GM18873 (cell line): ENCODE measurements at regions not wholly inside any gene's neighbourhood (a gene's known extent, or its start where the extent isn't known, plus 50 kb on each side); places are given as distances from the start of the nearest gene placed in this dataset.

Source experiments
- ATAC-seq: cut with Tn5 transposase; IDR thresholded peaks from one replicate; pipeline ENCODE4 v1.9.1; 2021; ENCODE audit warnings: mild to moderate bottlenecking, moderate library complexity, moderate number of reproducible peaks; ENCODE audit not compliant: unreplicated experiment, low FRiP score

DNA sequence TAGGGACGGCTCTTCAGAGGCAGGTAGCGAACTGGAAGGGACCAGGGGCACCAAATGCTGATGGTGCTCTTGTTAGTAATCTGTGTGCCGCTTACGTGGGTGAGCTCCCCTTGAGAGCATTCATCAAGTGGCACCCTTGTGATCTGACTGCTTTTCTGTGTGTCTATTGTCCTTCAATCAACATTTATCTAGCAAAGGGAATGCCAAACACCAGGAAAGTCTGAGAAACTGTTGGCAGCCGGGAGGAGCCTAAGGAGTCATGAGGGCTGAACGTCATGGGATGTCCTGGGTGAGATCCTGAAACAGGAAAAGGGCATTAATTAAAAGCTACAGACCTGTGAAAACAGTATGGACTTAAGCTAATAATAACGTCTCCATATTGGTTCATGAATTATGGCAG, 733.1 kb downstream of the TYW1 start:
- ATAC-seq, result no peak

- ATAC-seq, result no peak
Observed at GRCh38 chr7:67731704-67732103, 735.1 kb downstream of the TYW1 start.

- ATAC-seq, result no peak
Observed at GRCh38 chr7:67732898-67733297, 736.3 kb downstream of the TYW1 start.

DNA sequence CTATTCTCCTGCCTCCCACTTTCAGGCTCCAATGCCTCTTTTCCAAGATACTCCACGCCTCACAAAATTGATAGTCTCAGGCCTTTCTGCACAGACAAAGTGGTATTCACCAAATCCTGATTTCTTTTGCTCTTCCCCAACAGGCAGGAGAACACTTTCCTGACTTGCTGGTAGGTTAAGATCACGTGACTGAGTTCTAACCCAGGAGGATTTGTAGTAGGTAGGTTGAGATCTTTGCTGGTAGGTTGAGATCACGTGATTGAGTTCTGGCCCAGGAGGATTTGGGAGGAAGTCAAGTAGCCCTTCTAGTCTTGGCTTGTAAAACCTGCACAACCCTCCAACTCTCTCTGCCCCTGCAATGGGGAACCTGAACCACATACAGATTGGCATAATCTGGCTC, 741.5 kb downstream of the TYW1 start:
- no peak for ATAC-seq

- ATAC-seq, result no peak
Observed at GRCh38 chr7:67738958-67739357, 742.3 kb downstream of the TYW1 start.

GRCh38 chr7:67743501-67743900, 746.9 kb downstream of the TYW1 start:
- ATAC-seq, result no peak

DNA sequence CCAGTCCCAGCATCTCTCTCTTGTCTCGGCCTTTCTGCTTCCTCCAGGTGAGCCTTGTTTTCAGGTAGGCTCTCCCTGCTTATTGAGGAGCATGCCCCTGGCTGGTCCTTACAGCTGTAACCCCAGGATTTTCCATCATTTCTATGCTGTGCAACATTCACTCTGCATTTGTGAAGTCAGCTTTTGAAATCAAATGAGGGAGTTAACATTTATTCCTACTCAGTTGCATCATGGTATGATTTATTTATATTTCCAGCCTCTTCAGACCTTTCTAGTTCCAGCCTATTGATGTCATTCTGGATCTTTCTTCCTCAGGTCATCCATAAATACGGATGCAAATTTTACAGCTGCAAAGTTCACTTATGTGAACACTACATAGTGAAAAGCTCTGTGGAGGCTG, 755.6 kb downstream of the TYW1 start:
- no peak for ATAC-seq

DNA sequence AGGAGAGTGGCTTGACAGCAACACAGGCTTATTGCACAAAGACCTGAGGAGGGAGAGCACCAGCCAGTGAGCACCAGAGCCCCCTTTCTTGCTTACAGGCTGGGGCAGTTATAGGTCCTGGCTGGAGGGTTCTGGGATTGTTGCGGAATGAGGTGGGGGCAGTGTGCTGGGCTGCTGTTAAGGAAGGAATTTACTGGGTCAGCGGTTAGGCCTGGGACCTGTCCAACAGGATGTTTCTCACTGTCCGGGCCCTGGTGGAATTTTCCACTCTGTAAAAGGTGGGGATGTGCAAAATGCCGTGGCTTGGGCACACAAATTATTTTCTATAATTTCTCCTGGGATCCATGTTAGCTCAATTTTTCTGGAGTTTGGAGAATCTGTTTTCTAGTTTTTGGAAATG, 757.3 kb downstream of the TYW1 start:
- no peak for ATAC-seq

GRCh38 chr7:67754651-67755050, 758.0 kb downstream of the TYW1 start:
- ATAC-seq, result no peak

- ATAC-seq, result no peak
Observed at GRCh38 chr7:67758551-67758950, 761.9 kb downstream of the TYW1 start.

GRCh38 chr7:67760971-67761370, 764.3 kb downstream of the TYW1 start:
- ATAC-seq, result no peak

DNA sequence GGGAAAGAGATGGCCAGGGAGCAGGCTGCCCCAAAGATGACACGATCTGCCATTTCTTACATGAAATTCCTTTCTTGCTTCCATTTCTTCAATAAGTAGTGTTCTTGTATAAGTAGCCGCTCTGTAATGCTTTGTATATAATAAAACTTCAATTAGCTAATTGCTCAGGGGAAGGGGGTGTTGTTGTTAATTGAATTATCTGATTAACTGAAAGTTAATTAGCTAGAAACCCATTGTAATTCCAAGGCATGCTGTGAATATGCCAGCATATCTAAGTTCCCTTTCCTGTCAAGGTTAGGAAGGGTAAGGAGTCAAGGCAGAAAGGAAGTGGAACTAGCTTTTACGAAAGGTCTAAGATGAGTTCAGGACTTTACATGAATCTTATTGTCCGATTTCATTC, 765.9 kb downstream of the TYW1 start:
- ATAC-seq, result no peak

DNA sequence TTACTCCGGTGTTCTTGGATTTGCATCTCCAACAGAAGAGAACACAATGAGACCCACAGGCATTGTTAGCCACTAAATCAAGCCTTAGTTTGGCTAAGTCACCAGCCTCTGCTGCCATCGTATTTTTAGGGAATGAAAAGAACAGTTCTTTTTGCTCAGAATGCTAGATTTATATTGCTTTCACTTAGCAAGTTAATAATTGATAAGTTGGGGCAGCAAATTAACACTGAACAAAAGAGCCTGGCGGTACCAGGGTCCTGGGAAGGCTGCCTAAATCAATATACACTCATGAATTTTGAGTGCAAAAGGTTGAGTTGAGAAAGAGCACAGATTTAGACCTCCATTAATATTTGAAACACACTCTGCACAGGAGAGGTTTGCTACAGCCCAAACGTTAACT, 767.7 kb downstream of the TYW1 start:
- ATAC-seq, result no peak

GRCh38 chr7:67765481-67766175, 769.0 kb downstream of the TYW1 start:
- ATAC-seq, result no peak

DNA sequence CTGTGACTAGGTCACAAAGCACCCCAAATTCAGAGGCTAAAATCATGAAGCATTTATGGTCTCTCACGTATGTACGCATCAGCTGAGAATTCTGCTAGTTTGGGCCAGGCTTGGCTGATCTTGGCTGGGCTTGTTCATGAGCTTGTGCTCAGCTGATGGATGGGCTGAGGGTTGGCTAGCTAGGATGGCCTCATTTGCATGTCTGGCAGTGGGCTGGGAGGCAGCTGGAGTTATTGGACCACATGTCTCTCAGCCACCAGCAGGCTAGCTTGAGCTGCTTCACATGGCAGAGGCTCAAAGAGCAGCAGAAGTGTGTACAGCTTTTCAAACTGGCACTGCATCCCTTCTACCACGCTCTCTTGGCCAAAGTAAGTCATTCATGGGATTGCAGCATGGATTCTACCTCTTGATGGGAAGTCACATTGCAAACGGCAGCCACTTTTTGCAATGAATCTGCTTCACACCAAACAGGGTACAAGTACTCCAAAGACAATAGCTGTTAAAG, 770.3 kb downstream of the TYW1 start:
- ATAC-seq, result no peak

DNA sequence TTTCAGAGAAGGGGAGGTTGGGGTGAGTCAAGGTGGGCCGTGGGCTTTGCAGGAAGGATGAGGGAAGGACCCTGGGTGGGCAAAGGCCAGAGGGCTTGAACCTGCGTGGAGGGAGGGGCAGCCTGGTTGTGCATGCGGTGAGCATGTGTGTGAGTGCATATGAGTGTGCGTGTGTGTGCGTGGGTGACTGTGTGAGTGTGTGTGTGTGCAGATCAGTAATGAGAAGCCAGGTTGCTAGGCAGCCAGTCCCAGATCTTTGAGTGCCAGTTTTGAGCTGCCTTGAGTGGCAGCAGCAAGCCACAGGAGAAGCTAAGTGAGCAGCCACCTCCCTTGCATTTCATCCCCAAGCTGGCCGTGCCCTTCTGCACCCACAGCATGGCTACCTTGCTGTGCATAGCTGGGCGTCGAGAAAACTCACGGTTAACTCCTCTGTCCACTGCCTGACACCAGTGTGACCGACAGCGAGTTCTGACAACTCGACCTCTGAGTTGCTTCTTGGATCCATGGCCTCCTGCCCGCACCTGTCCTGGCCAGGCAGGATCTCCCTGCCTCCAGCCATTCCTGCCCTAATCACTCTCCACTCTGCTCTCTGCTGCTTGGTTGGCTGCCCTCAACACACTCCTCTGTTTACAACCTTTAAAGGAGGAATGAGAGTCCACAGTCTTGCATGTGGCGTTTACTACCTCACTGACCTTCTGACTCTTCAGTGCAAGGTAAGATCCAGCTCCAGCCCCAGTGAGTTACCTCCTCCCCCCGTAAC, 775.4 kb downstream of the TYW1 start:
- ATAC-seq, result no peak

DNA sequence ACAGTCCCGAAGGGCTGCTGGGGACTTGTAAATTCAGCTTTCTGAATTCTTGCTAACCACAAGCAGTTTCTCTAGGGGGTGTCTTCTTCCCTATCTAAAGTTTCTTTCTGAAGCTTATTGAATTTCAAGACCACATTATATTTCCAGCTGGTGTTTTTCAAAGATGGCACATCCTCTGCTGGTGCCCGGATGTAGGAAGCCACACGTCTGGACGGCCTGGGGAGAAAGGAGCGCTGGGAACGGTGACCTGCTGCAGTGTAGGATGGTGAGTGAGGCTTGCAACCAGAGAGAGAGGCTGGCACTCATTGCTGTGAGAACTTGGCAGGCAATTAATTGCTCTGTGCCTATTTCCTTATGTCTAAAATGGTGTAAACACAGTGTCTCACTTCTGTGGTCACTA, 776.4 kb downstream of the TYW1 start:
- no peak for ATAC-seq

DNA sequence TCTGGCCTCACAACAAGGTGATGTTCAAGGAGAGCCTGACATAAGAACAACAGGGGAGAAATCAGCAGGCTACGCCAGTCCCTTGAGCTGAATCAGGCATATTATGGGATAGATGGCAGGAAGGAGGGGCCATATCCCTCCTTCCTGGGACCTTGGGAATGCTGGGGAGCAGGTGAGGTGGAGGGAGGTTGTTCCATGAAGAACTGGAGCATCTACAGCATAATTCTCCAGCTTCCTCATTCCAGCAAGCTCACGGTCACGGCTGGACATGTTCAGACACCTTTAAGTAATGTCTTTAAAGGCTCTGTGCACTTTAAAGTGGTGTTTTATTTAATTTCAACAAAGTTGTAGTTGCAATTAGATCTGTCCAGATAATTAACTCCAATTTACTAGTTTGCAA, 780.5 kb downstream of the TYW1 start:
- ATAC-seq, result no peak

GRCh38 chr7:67781841-67782240, 785.2 kb downstream of the TYW1 start:
- ATAC-seq, result no peak

GRCh38 chr7:67786021-67786420, 789.4 kb downstream of the TYW1 start:
- ATAC-seq, result no peak

- no peak for ATAC-seq
Observed at GRCh38 chr7:67788669-67789068, 792.0 kb downstream of the TYW1 start.

- ATAC-seq, result no peak
Observed at GRCh38 chr7:67791918-67792317, 795.3 kb downstream of the TYW1 start.
